HG02852 (cell line): ENCODE measurements at regions not wholly inside any gene's neighbourhood (a gene's known extent, or its start where the extent isn't known, plus 50 kb on each side); places are given as distances from the start of the nearest gene placed in this dataset.

ENCODE experiments used
- ATAC-seq: cut with Tn5 transposase; IDR thresholded peaks from one replicate; pipeline ENCODE4 v1.9.1; 2021; ENCODE audit warnings: mild to moderate bottlenecking, moderate library complexity; ENCODE audit not compliant: unreplicated experiment

GRCh38 chr14:71714225-71714624, 218.0 kb upstream of the RGS6 start:
- ATAC-seq = no peak

- ATAC-seq = no peak
Measured at GRCh38 chr14:71716041-71716772, 216.0 kb upstream of the RGS6 start.

GRCh38 chr14:71720978-71721624, 211.1 kb upstream of the RGS6 start:
- ATAC-seq = no peak

GRCh38 chr14:71721791-71722190, 210.4 kb upstream of the RGS6 start:
- ATAC-seq = no peak

- ATAC-seq = no peak
Measured at GRCh38 chr14:71722885-71723284, 209.3 kb upstream of the RGS6 start.

GRCh38 chr14:71725922-71726579, 206.2 kb upstream of the RGS6 start:
- ATAC-seq = no peak

GRCh38 chr14:71726580-71727021, 205.6 kb upstream of the RGS6 start:
- ATAC-seq = no peak

- no peak for ATAC-seq
Measured at GRCh38 chr14:71728386-71728785, 203.8 kb upstream of the RGS6 start.

- ATAC-seq = no peak
Measured at GRCh38 chr14:71729596-71729995, 202.6 kb upstream of the RGS6 start.

GRCh38 chr14:71730471-71730870, 201.8 kb upstream of the RGS6 start:
- no peak for ATAC-seq

GRCh38 chr14:71731096-71731495, 201.1 kb upstream of the RGS6 start:
- no peak for ATAC-seq

GRCh38 chr14:71733210-71733883, 198.9 kb upstream of the RGS6 start:
- no peak for ATAC-seq

GRCh38 chr14:71734076-71734475, 198.2 kb upstream of the RGS6 start:
- ATAC-seq = no peak

- ATAC-seq = no peak
Measured at GRCh38 chr14:71734885-71735284, 197.3 kb upstream of the RGS6 start.

GRCh38 chr14:71737760-71738159, 194.5 kb upstream of the RGS6 start:
- ATAC-seq = no peak

- ATAC-seq = no peak
Measured at GRCh38 chr14:71739273-71739990, 192.8 kb upstream of the RGS6 start.

- no peak for ATAC-seq
Measured at GRCh38 chr14:71741241-71741640, 191.0 kb upstream of the RGS6 start.

GRCh38 chr14:71742485-71742884, 189.7 kb upstream of the RGS6 start:
- ATAC-seq = no peak

GRCh38 chr14:71745072-71745471, 187.2 kb upstream of the RGS6 start:
- no peak for ATAC-seq

- ATAC-seq = no peak
Measured at GRCh38 chr14:71748196-71748595, 184.0 kb upstream of the RGS6 start.
